Activated CD8-positive, alpha-beta T cell treated with anti-CD3 and anti-CD28 coated beads for 36 hours (primary cell): ENCODE measurements at regions not wholly inside any gene's neighbourhood (a gene's known extent, or its start where the extent isn't known, plus 50 kb on each side); places are given as distances from the start of the nearest gene placed in this dataset.
"Not testable (repeated sequence)": the region's sequence is repeated elsewhere in the genome, so short reads cannot be mapped to it uniquely, and the experiment has no call there.

Source experiments
- ATAC-seq: fragments of 200-7000 bp; cut with Tn5 transposase; one replicate; pipeline ENCODE4 v1.10.0; 2021; ENCODE audit warnings: mild to moderate bottlenecking, moderate library complexity
- CTCF ChIA-PET: fragments of 350-600 bp; sonication (Branson Sonifier 250); formaldehyde crosslinking; loops from one replicate; lab custom pipeline; 2021; ENCODE audit warnings: antibody characterized with exemption; lab: Charles Lee
- POLR2A ChIA-PET: fragments of 350-600 bp; sonication (Branson Sonifier 250); formaldehyde crosslinking; loops from one replicate; lab custom pipeline; 2021; ENCODE audit warnings: antibody characterized with exemption; lab: Charles Lee
- DNase-seq: peaks from one replicate; pipeline ENCODE4 v3.0.0-alpha.2; 2020
- H3K27ac Mint-ChIP-seq: one replicate; pipeline ENCODE4 v1.8.0; 2021; ENCODE audit warnings: mild to moderate bottlenecking, mixed read lengths
- H3K27me3 Mint-ChIP-seq: one replicate; pipeline ENCODE4 v1.8.0; 2021; ENCODE audit warnings: mixed read lengths
- H3K36me3 Mint-ChIP-seq: one replicate; pipeline ENCODE4 v1.8.0; 2021; ENCODE audit warnings: low read depth, mixed read lengths
- H3K4me1 Mint-ChIP-seq: one replicate; pipeline ENCODE4 v1.8.0; 2021; ENCODE audit warnings: low read depth, mixed read lengths
- H3K4me3 Mint-ChIP-seq: one replicate; pipeline ENCODE4 v1.8.0; 2021; ENCODE audit warnings: mild to moderate bottlenecking, moderate library complexity, mixed read lengths
- H3K9me3 Mint-ChIP-seq: one replicate; pipeline ENCODE4 v1.8.0; 2021; ENCODE audit warnings: mixed read lengths
- CTCF ChIP-seq: fragments of 200-600 bp; IDR thresholded peaks from one replicate; pipeline ENCODE4 v1.8.0; 2022; ENCODE audit warnings: antibody characterized with exemption, mild to moderate bottlenecking
- intact Hi-C: fragments of 100-400 bp; cut with micrococcal nuclease; formaldehyde crosslinking; loops from one replicate; pipeline ENCODE4 v1.10.0; 2022

- Mint-ChIP-seq H3K4me3 (no peak overlapping the region), H3K27ac (no peak overlapping the region), H3K27me3 (no peaks in the 10 kb centered on the region), H3K4me1 (no peaks in the 10 kb centered on the region), H3K9me3 (peaks cover 1% of the 10 kb centered on the region), H3K36me3 (no peaks in the 10 kb centered on the region)
- no peak for TF ChIP-seq CTCF
- ChIA-PET CTCF (no interaction called here), POLR2A (no interaction called here)
- ATAC-seq (no peak), DNase-seq (no peak)
- intact Hi-C loops = no loop called here
Measured at GRCh38 chr14:87251011-87251410, 742.0 kb downstream of the GALC start.

GRCh38 chr14:87241018-87241768 is 751.8 kb downstream of the GALC start:
- Mint-ChIP-seq H3K36me3 (no peaks in the 10 kb centered on the region), H3K27ac (no peak overlapping the region), H3K4me1 (no peaks in the 10 kb centered on the region), H3K27me3 (no peaks in the 10 kb centered on the region), H3K9me3 (no peaks in the 10 kb centered on the region), H3K4me3 (no peak overlapping the region)
- DNase-seq (no peak), ATAC-seq (no peak)
- intact Hi-C loops = no loop called here
- ChIA-PET CTCF (no interaction called here), POLR2A (no interaction called here)
- no peak for TF ChIP-seq CTCF

GRCh38 chr14:87240319-87240718 is 752.7 kb downstream of the GALC start:
- CTCF ChIA-PET, POLR2A ChIA-PET: not testable (repeated sequence)

GRCh38 chr14:87233806-87234384 is 759.1 kb downstream of the GALC start:
- H3K9me3 Mint-ChIP-seq = peaks cover 3% of the 10 kb centered on the region
- no peak overlapping the region for H3K4me3 Mint-ChIP-seq
- no peaks in the 10 kb centered on the region for H3K4me1 Mint-ChIP-seq
- DNase-seq (no peak), ATAC-seq (no peak)
- TF ChIP-seq CTCF = no peak
- intact Hi-C loops = no loop called here
- H3K36me3 Mint-ChIP-seq = no peaks in the 10 kb centered on the region
- no peaks in the 10 kb centered on the region for H3K27me3 Mint-ChIP-seq
- POLR2A ChIA-PET = no interaction called here
- CTCF ChIA-PET = no interaction called here
- H3K27ac Mint-ChIP-seq = no peak overlapping the region

More at GRCh38 chr14:87240319-87240718, 752.7 kb downstream of the GALC start:
- intact Hi-C loops, H3K36me3 Mint-ChIP-seq, ATAC-seq, H3K9me3 Mint-ChIP-seq, H3K4me3 Mint-ChIP-seq, DNase-seq, H3K27ac Mint-ChIP-seq, H3K27me3 Mint-ChIP-seq, H3K4me1 Mint-ChIP-seq: not testable (repeated sequence)

- no peak overlapping the region for H3K27ac Mint-ChIP-seq
- ChIA-PET CTCF (no interaction called here), POLR2A (no interaction called here)
- no peak for TF ChIP-seq CTCF
- H3K36me3 Mint-ChIP-seq = no peaks in the 10 kb centered on the region
- no peaks in the 10 kb centered on the region for H3K27me3 Mint-ChIP-seq
- H3K4me3 Mint-ChIP-seq = no peak overlapping the region
- intact Hi-C loops = no loop called here
- peaks cover 3% of the 10 kb centered on the region for H3K9me3 Mint-ChIP-seq
- H3K4me1 Mint-ChIP-seq = no peaks in the 10 kb centered on the region
- no peak for DNase-seq
- no peak for ATAC-seq
Measured at GRCh38 chr14:87233266-87233665, 759.7 kb downstream of the GALC start.
